Endodermal cell (in vitro differentiated cells): ENCODE measurements at regions not wholly inside any gene's neighbourhood (a gene's known extent, or its start where the extent isn't known, plus 50 kb on each side); places are given as distances from the start of the nearest gene placed in this dataset.
A peak's percentile ranks its signal among the peaks of the same experiment; 100 is the strongest.

Experiments
- DNase-seq: peaks from one replicate; pipeline ENCODE4 v3.0.0-alpha.2; 2017
- H3K27ac ChIP-seq: 2 replicates; pipeline ENCODE4 v1.5.1; 2013; ENCODE audit warnings: mild to moderate bottlenecking, low read depth, low read length, moderate library complexity
- H3K27me3 ChIP-seq: 2 replicates; pipeline ENCODE4 v1.6.1; 2013; ENCODE audit warnings: mild to moderate bottlenecking, low read length, moderate library complexity; ENCODE audit not compliant: insufficient read depth, control insufficient read depth, poor library complexity, severe bottlenecking
- H3K36me3 ChIP-seq: 2 replicates; pipeline ENCODE4 v1.7.0; 2013; ENCODE audit warnings: mild to moderate bottlenecking, low read length, moderate library complexity; ENCODE audit not compliant: control insufficient read depth, insufficient read depth
- H3K4me1 ChIP-seq: one replicate; pipeline ENCODE4 v1.7.0; 2013; ENCODE audit warnings: low read length; ENCODE audit not compliant: control insufficient read depth, insufficient read depth
- H3K4me3 ChIP-seq: 2 replicates; pipeline ENCODE4 v1.5.1; 2013; ENCODE audit warnings: mild to moderate bottlenecking, low read length, moderate library complexity
- H3K9ac ChIP-seq: 2 replicates; pipeline ENCODE4 v1.6.1; 2013; ENCODE audit warnings: mild to moderate bottlenecking, low read length, moderate library complexity; ENCODE audit not compliant: poor library complexity, severe bottlenecking; ENCODE audit errors: extremely low read depth
- H3K9me3 ChIP-seq: 2 replicates; pipeline ENCODE4 v1.6.1; 2013; ENCODE audit warnings: mild to moderate bottlenecking, low read length, moderate library complexity; ENCODE audit not compliant: control insufficient read depth
- H3K27ac Mint-ChIP-seq: 2 replicates; pipeline ENCODE4 v1.8.0; 2020; ENCODE audit warnings: mixed read lengths
- H3K27me3 Mint-ChIP-seq: 2 replicates; pipeline ENCODE4 v1.8.0; 2021; ENCODE audit warnings: mild to moderate bottlenecking, mixed read lengths; ENCODE audit not compliant: insufficient read depth
- H3K36me3 Mint-ChIP-seq: 2 replicates; pipeline ENCODE4 v1.8.0; 2020; ENCODE audit warnings: low read depth, mixed read lengths
- H3K4me1 Mint-ChIP-seq: 2 replicates; pipeline ENCODE4 v1.8.0; 2020; ENCODE audit warnings: mixed read lengths
- H3K4me3 Mint-ChIP-seq: 2 replicates; pipeline ENCODE4 v1.8.0; 2020; ENCODE audit warnings: mild to moderate bottlenecking, moderate library complexity, mixed read lengths
- H3K9me3 Mint-ChIP-seq: 2 replicates; pipeline ENCODE4 v1.8.0; 2020; ENCODE audit warnings: mild to moderate bottlenecking, mixed read lengths
- WGBS, 2 experiments: methylation state at CpG; one replicate each; pipeline versions ENCODE4 v1.1.5 to v1.1.7; 2013; ENCODE audit warnings: missing lambda C conversion rate in 2 of 2, mixed read lengths in 1 of 2; ENCODE audit not compliant: insufficient coverage in 1 of 2, insufficient read length in 1 of 2; 5-methylcytosine and 5-hydroxymethylcytosine counted together
- TF ChIP-seq, protein P1 (sequence below): fragments of 200-600 bp; sonication (generic); conservative IDR thresholded peaks from 2 replicates; pipeline ENCODE4 v1.5.0; 2021; ENCODE audit warnings: antibody characterized with exemption, mild to moderate bottlenecking

DNA sequence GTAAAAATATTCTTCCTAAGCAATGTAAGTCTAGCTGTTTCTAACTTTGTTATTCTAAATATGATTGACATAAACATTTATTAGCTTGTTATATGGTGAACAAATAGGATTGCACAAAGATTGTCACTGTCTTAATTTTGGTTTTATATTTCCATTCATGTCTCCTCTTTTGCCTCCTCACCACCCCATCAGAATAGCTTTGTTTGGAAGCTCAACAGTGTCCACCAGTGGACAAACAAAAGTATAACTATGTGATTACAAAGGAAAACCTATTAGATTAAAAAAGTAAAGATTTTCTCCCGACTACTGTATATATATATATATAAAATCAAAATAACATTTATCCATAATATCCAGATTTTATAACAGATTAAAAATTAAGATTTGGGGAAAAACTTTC, 468.2 kb downstream of the ZIC3 start:
- H3K27me3 ChIP-seq, result no peaks in the 10 kb centered on the region
- no peak overlapping the region for H3K9ac ChIP-seq
- H3K36me3 ChIP-seq, result no peaks in the 10 kb centered on the region
- Mint-ChIP-seq H3K27me3 (no peaks in the 10 kb centered on the region), H3K4me3 (no peak overlapping the region), H3K9me3 (peaks cover 44% of the 10 kb centered on the region), H3K36me3 (no peaks in the 10 kb centered on the region), H3K4me1 (peaks cover 8% of the 10 kb centered on the region), H3K27ac (no peak overlapping the region)
- no peak overlapping the region for H3K4me3 ChIP-seq
- H3K4me1 ChIP-seq, result no peaks in the 10 kb centered on the region
- H3K27ac ChIP-seq, result no peak overlapping the region
- no peak for DNase-seq
- no peaks in the 10 kb centered on the region for H3K9me3 ChIP-seq
- TF ChIP-seq, protein P1, sequence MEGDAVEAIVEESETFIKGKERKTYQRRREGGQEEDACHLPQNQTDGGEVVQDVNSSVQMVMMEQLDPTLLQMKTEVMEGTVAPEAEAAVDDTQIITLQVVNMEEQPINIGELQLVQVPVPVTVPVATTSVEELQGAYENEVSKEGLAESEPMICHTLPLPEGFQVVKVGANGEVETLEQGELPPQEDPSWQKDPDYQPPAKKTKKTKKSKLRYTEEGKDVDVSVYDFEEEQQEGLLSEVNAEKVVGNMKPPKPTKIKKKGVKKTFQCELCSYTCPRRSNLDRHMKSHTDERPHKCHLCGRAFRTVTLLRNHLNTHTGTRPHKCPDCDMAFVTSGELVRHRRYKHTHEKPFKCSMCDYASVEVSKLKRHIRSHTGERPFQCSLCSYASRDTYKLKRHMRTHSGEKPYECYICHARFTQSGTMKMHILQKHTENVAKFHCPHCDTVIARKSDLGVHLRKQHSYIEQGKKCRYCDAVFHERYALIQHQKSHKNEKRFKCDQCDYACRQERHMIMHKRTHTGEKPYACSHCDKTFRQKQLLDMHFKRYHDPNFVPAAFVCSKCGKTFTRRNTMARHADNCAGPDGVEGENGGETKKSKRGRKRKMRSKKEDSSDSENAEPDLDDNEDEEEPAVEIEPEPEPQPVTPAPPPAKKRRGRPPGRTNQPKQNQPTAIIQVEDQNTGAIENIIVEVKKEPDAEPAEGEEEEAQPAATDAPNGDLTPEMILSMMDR, result peak; percentile 64
- no CpG with 5 or more reads among the region's 1 CpG for WGBS, 2 experiments

DNA sequence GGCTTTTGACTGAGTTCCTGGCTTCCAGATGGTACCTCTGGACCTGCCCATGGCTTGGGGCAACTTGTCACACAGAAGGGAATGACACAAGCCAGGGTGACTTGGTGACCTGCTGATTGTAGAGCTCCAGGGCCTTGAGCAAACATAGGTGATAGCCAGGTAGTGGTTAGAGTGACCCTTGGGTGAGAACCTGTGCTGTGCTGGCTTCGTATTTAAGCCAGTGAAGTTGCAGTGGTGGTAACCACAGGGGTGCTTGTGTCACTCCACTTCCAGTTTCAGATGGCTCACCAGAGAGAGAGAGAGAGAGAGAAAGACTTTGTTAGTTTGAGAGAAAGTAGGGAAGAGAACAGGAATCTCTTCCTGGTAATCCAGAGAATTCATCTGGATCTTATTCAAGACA, 471.6 kb downstream of the ZIC3 start:
- WGBS, 2 experiments, result 92% methylated on average over 1 of the region's 1 CpG; no CpG with 5 or more reads in 1 of the 2 experiments
- Mint-ChIP-seq H3K4me3 (no peak overlapping the region), H3K4me1 (peaks cover 8% of the 10 kb centered on the region), H3K36me3 (peaks cover 2% of the 10 kb centered on the region), H3K27me3 (no peaks in the 10 kb centered on the region), H3K9me3 (peaks cover 57% of the 10 kb centered on the region), H3K27ac (no peak overlapping the region)
- no peaks in the 10 kb centered on the region for H3K27me3 ChIP-seq
- H3K9ac ChIP-seq, result no peak overlapping the region
- H3K9me3 ChIP-seq, result peaks cover 4% of the 10 kb centered on the region
- no peak for DNase-seq
- H3K4me1 ChIP-seq, result no peaks in the 10 kb centered on the region
- H3K4me3 ChIP-seq, result no peak overlapping the region
- TF ChIP-seq, protein P1, result no peak
- H3K36me3 ChIP-seq, result no peaks in the 10 kb centered on the region
- H3K27ac ChIP-seq, result no peak overlapping the region

DNA sequence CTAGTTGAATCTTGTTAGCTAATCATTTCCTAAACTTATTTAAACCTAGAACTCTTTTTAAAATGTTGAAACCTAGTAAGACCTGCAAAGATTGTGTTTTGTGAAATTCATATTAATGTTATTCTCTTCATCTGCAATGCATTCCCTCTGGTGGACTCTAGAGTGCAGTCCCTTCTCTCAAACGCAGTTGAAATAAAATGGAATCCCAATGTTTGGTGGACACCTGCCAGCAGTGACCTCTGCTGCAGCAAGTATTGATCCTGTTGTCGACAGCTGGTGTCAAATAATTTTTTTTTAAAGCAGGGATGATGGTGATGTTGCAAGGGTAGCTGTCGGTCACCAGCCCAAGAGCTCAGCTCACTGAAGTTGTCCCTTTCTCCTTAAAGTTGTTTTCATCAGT, 492.0 kb downstream of the ZIC3 start:
- H3K4me3 Mint-ChIP-seq, result no peak overlapping the region
- no peaks in the 10 kb centered on the region for H3K36me3 Mint-ChIP-seq
- Histone ChIP-seq H3K27ac (no peak overlapping the region), H3K4me3 (no peak overlapping the region), H3K9me3 (no peaks in the 10 kb centered on the region), H3K9ac (no peak overlapping the region), H3K36me3 (no peaks in the 10 kb centered on the region), H3K4me1 (no peaks in the 10 kb centered on the region), H3K27me3 (no peaks in the 10 kb centered on the region)
- H3K4me1 Mint-ChIP-seq, result peaks cover 17% of the 10 kb centered on the region
- no peak for DNase-seq
- TF ChIP-seq, protein P1, result peak; percentile 21
- no peak overlapping the region for H3K27ac Mint-ChIP-seq
- H3K27me3 Mint-ChIP-seq, result peaks cover 12% of the 10 kb centered on the region
- H3K9me3 Mint-ChIP-seq, result peaks cover 31% of the 10 kb centered on the region
- 60 to 91% methylated on average over 1 to 3 of the region's 3 CpGs for WGBS, 2 experiments
